Activated naive CD8-positive, alpha-beta T cell treated with anti-CD3 and anti-CD28 coated beads for 36 hours (primary cell): ENCODE measurements at regions not wholly inside any gene's neighbourhood (a gene's known extent, or its start where the extent isn't known, plus 50 kb on each side); places are given as distances from the start of the nearest gene placed in this dataset.

Source experiments
- DNase-seq: peaks from one replicate; pipeline ENCODE4 v3.0.0; 2021
- H3K27ac Mint-ChIP-seq: one replicate; pipeline ENCODE4 v1.8.0; 2022; ENCODE audit warnings: mild to moderate bottlenecking, moderate library complexity, mixed read lengths
- H3K27me3 Mint-ChIP-seq: one replicate; pipeline ENCODE4 v1.8.0; 2022; ENCODE audit warnings: mild to moderate bottlenecking, mixed read lengths
- H3K36me3 Mint-ChIP-seq: one replicate; pipeline ENCODE4 v1.8.0; 2021; ENCODE audit warnings: mild to moderate bottlenecking, mixed read lengths
- H3K4me1 Mint-ChIP-seq: one replicate; pipeline ENCODE4 v1.8.0; 2021; ENCODE audit warnings: mixed read lengths
- H3K4me3 Mint-ChIP-seq: one replicate; pipeline ENCODE4 v1.8.0; 2022; ENCODE audit warnings: mild to moderate bottlenecking, moderate library complexity, mixed read lengths
- H3K9me3 Mint-ChIP-seq: one replicate; pipeline ENCODE4 v1.8.0; 2022; ENCODE audit warnings: mixed read lengths

DNA sequence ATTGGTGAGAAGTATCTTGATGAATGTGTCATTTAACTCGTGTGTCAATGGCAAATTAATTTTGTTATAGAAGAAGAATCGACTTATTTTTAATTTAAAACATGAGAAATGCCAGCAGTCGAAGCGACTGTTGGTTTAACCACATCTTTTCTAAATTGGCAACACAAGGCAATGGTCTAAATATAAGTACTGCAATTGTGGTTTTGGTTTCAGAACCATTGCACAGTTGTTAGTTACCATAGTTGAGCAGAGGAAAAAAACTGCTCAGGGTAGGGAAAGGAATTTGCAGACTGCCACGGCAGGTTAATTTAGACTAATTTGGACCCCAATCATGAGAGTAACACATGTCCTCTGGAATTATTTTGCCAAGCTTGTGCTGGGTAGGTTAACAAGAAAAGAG, 185.6 kb upstream of the RUNX1 start:
- Mint-ChIP-seq H3K27ac (peak overlapping the region; percentile 57), H3K27me3 (no peaks in the 10 kb centered on the region), H3K36me3 (peaks cover 14% of the 10 kb centered on the region), H3K4me3 (no peak overlapping the region), H3K9me3 (peaks cover 17% of the 10 kb centered on the region), H3K4me1 (peaks cover 37% of the 10 kb centered on the region)
- no peak for DNase-seq

DNA sequence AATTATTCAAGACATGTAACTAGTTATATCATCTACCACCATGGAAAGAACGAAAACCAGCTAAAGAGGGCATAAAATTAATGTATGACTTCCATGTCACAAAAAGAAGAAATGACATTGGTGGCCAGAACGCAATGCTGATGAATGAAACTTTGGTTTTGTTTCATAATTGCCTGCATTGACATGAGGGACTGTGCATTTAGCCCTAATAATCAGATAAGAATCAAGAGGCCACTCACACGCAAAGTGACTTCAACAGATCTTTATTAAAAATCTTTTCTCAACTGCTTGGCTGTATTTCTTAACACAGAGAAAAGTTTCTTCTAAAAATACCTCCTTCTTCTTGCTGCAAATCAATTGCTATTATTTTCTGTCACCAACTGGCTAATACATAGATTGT, 184.7 kb upstream of the RUNX1 start:
- H3K36me3 Mint-ChIP-seq = peaks cover 14% of the 10 kb centered on the region
- no peak for DNase-seq
- peaks cover 17% of the 10 kb centered on the region for H3K9me3 Mint-ChIP-seq
- H3K27me3 Mint-ChIP-seq = no peaks in the 10 kb centered on the region
- H3K27ac Mint-ChIP-seq = no peak overlapping the region
- H3K4me1 Mint-ChIP-seq = peaks cover 35% of the 10 kb centered on the region
- no peak overlapping the region for H3K4me3 Mint-ChIP-seq

DNA sequence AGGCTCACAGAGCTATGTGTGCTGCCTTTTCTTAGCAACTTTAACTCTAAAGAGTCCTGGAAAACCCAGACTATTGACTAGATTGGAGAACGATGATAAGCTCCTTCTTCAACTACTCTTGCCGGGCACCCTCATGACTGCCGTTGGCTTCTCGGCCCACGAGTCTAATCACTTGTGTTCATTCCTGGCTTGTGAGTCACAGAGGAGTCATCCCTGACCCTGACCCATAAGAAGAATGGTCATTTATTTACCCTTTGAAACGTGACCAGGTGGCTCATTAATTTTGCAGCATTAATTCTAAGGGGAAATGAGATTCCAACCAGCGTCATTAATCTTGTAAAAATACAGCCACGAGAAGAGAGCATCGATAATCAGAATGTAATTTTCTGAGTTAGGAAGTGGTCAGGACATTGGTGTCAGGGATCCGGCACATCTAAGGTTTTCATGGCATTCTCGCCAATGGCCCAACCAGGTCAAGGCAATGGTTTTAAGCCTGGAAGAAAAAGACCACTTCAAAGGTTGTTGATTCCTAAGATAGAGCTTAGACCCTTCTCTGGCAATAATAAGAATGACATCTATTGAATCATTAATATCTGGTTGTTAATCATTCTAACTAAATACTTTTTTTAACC, 183.6 kb upstream of the RUNX1 start:
- Mint-ChIP-seq H3K4me3 (no peak overlapping the region), H3K9me3 (peaks cover 17% of the 10 kb centered on the region), H3K27me3 (no peaks in the 10 kb centered on the region), H3K36me3 (peaks cover 14% of the 10 kb centered on the region), H3K4me1 (peaks cover 31% of the 10 kb centered on the region), H3K27ac (no peak overlapping the region)
- DNase-seq = no peak

DNA sequence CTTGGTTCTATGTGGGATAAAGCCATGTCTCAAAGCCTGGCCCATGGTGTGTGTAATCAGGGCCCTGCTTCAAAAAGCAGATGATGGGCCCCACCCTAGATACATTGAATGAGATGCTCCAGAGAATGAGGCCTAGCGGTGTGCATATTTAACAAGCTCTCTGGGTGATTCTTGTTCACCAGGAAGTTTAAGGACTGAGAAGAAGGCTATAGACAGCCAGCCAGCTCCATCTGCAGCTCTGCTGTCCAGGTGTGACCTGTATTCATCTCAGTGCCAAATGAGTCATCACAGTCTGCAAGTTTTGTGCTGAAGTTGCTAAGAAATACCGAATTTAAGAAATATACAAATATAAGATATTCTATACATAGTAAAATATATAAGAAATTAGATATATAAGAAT, 182.0 kb upstream of the RUNX1 start:
- DNase-seq = no peak
- Mint-ChIP-seq H3K27ac (no peak overlapping the region), H3K36me3 (peaks cover 5% of the 10 kb centered on the region), H3K4me1 (peaks cover 32% of the 10 kb centered on the region), H3K27me3 (no peaks in the 10 kb centered on the region), H3K9me3 (peaks cover 8% of the 10 kb centered on the region), H3K4me3 (no peak overlapping the region)

DNA sequence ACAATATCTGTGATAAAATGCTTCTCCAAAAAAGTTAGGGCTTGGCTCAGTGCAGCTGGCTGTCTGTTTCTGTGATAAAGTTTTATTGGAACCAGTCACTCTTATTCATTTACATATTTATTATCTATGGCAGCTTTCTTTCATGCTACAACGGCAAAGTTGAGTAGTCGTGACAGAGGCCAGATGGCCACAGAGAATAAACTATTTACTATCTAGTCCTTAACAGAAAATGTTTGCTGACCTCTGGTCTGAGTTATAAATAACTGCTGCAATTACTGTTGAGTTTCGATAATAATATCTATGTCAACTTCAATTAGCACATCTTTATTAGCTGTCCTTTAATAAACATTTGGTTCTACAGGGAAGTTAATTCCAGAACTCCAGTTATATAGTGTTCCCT, 180.2 kb upstream of the RUNX1 start:
- no peaks in the 10 kb centered on the region for H3K36me3 Mint-ChIP-seq
- no peak for DNase-seq
- no peaks in the 10 kb centered on the region for H3K27me3 Mint-ChIP-seq
- peaks cover 22% of the 10 kb centered on the region for H3K4me1 Mint-ChIP-seq
- no peaks in the 10 kb centered on the region for H3K9me3 Mint-ChIP-seq
- H3K4me3 Mint-ChIP-seq = no peak overlapping the region
- H3K27ac Mint-ChIP-seq = no peak overlapping the region

DNA sequence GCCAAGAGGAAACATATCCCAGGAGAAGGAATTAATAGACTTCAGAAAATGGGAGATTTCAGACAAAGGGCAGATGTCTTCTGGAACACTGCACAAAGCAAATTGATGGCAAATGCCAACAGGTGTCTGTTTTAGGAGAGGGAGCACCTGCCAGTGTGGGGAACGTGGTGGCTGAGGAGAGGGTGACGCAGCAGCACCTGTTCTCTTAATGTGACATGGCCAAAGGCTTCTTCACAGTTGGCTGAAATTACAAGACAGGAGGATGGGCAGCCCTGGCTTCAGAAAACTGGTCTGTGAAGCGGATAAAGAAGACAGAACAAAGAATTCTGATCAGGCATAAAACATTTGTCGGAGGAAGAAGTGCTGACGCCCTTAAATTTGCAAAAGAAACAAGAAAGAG, 178.7 kb upstream of the RUNX1 start:
- H3K4me1 Mint-ChIP-seq = peaks cover 27% of the 10 kb centered on the region

DNA sequence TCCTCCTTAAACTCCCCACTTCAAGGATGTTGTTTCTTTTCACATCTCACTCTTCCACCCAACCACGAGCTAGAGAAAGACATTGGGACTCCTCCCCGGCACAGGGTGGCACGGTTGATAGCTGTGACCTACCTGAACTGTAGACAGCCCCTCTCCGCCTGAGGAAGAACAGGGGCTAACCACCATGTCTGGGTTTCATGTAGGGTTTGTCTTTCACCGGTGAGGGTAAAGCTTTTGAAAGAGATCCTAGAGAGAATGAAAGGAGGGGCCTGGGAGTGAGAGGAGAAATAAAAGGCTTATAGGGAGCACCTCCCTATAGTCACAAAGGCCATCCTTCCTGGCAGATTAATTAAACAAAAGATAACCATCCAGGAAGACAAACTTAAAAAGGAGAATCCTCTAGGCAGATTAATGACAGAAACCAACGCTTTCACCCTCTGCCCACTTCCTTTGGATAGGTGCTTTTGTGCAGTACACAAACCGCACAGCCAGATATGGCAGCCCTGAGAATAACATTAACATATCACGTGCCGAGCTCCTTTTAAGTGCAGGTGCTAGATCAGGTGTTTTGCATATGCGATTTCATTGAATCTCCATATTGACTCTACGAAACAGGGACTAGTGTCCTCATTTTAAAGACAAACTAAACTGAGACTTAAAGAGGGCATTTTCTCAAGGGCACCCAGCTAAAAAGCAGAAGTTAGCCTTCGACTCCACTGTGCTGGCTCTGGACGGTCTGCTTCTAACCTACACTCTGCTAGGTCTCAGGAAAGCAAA, 178.1 kb upstream of the RUNX1 start:
- Mint-ChIP-seq H3K36me3 (no peaks in the 10 kb centered on the region), H3K27me3 (no peaks in the 10 kb centered on the region), H3K9me3 (no peaks in the 10 kb centered on the region), H3K4me3 (peak overlapping the region; percentile 38), H3K27ac (peak overlapping the region; percentile 87), H3K4me1 (peaks cover 34% of the 10 kb centered on the region)
- peak; percentile 50 for DNase-seq

More for the DNA sequence above, 178.7 kb upstream of the RUNX1 start:
- Mint-ChIP-seq H3K27ac (peak overlapping the region; percentile 49), H3K36me3 (no peaks in the 10 kb centered on the region), H3K27me3 (no peaks in the 10 kb centered on the region), H3K9me3 (no peaks in the 10 kb centered on the region), H3K4me3 (no peak overlapping the region)
- no peak for DNase-seq

DNA sequence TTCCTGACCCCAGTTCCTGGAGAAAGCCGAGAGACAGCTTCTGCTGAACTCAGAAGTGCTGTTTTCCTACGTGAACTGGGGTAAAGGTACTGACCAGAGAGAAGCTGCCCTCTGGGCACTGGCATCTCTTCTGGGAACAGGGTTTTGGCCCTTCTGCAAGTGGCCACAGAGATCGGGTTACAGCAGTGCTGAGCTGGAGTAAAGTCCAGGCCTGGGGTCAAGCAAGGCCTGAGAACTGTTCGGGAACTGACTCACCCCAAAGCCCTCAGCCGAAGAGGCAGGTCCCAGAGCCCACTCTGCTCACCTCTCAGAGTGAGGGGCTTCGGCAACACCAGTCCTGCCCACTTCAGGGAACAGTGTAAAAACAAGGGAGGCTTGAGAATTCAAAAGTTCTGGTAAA, 177.2 kb upstream of the RUNX1 start:
- H3K27ac Mint-ChIP-seq = peak overlapping the region; percentile 87
- no peak overlapping the region for H3K4me3 Mint-ChIP-seq
- peaks cover 40% of the 10 kb centered on the region for H3K4me1 Mint-ChIP-seq

DNA sequence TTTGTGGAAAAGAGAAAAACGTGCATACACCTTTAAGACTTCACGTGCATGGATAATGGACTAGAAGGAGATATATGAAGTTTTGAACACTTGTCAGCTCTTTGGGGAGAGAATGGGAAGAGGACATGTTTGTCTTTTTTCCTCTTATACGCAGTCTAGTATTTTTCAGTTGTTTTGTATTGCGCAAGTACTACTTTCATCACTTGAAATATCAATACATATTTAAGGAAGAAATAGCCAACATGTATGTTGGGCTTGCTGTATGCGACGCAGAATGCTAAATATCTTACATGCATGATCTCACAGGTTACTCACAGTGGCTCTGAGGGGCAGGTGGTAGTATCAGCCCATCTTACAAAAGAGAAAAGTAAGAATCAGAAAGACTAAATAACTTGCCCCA, 176.5 kb upstream of the RUNX1 start:
- no peak for DNase-seq
- H3K27me3 Mint-ChIP-seq = no peaks in the 10 kb centered on the region
- H3K4me3 Mint-ChIP-seq = no peak overlapping the region
- no peaks in the 10 kb centered on the region for H3K36me3 Mint-ChIP-seq
- H3K4me1 Mint-ChIP-seq = peaks cover 40% of the 10 kb centered on the region
- H3K9me3 Mint-ChIP-seq = no peaks in the 10 kb centered on the region
- no peak overlapping the region for H3K27ac Mint-ChIP-seq

More for the DNA sequence above, 177.2 kb upstream of the RUNX1 start:
- H3K9me3 Mint-ChIP-seq = no peaks in the 10 kb centered on the region
- DNase-seq = no peak
- no peaks in the 10 kb centered on the region for H3K36me3 Mint-ChIP-seq
- H3K27me3 Mint-ChIP-seq = no peaks in the 10 kb centered on the region

DNA sequence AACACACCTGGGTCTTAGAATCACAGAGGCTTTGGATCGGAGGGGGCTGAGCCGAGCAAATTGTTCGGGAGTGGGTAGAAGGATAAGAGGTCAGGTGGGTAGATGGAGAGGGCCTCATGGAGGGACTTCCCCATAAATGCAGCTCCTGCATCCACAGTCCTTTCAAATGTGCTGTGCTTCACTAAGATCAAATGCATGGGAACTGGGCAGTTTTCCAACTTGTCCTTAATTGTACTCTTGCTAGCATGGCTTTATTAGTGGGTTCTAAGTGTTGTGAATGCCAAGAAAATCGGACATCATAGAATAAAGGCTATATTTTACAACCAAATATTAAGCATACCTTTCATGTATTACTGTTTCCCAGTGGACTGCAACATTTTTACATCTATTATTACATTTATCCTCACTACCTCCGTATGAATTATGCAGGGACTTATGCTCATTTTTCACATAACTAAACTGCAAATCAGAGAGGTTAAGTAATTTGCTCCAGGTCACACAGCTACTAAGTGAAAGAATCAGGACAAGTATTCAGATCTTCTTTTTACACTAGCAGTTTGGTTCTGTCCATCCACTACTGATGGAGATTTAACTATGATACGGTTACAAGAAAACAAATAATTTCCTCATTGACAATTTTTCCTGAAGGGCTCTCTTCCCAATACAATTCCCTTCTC, 174.5 kb upstream of the RUNX1 start:
- Mint-ChIP-seq H3K4me3 (no peak overlapping the region), H3K4me1 (peaks cover 40% of the 10 kb centered on the region), H3K27me3 (no peaks in the 10 kb centered on the region), H3K27ac (no peak overlapping the region), H3K36me3 (no peaks in the 10 kb centered on the region), H3K9me3 (no peaks in the 10 kb centered on the region)
- no peak for DNase-seq

DNA sequence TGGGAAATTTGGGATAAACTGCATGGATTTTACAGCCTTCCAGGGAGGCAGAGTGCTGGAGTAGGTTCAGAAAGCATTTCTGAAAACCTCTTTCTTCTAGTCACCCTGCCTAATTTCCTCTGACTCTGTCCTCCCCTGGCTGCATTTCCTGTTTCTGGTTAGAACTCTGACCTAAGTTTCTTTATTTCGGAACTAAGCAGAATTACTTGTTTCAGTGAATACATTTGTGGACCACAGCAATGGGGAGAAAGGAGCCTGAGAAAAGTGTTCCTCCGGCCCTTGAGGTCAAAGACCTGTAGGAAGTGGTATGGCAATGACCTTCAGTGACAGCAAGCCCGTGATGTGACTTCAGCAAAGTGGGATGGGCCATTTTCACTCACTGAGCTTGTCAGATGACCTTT, 173.4 kb upstream of the RUNX1 start:
- Mint-ChIP-seq H3K4me3 (peak overlapping the region; percentile 1), H3K9me3 (no peaks in the 10 kb centered on the region), H3K27ac (peak overlapping the region; percentile 78), H3K36me3 (no peaks in the 10 kb centered on the region), H3K4me1 (peaks cover 42% of the 10 kb centered on the region), H3K27me3 (no peaks in the 10 kb centered on the region)
- peak; percentile 57 for DNase-seq

DNA sequence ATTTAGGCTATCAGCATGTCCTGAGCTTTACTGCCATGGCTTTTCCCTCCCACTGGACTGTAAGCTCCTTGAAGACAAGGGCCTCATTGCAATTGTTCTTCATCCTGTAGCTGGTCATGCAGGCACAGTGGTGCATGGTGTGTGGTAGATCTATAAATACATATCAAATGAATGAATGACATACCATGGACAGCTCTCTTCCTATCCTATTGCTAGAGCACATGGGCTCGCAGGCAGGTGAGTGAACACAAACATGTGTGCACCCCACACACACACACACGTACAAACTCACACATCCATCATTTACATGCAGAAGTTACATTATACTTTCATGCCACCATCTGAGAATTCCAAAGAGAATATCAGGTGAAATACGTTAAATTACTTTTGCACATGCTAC, 172.9 kb upstream of the RUNX1 start:
- H3K4me1 Mint-ChIP-seq = peaks cover 40% of the 10 kb centered on the region
- DNase-seq = no peak
- peak overlapping the region; percentile 78 for H3K27ac Mint-ChIP-seq
- H3K36me3 Mint-ChIP-seq = no peaks in the 10 kb centered on the region
- H3K4me3 Mint-ChIP-seq = no peak overlapping the region
- no peaks in the 10 kb centered on the region for H3K9me3 Mint-ChIP-seq
- H3K27me3 Mint-ChIP-seq = no peaks in the 10 kb centered on the region

DNA sequence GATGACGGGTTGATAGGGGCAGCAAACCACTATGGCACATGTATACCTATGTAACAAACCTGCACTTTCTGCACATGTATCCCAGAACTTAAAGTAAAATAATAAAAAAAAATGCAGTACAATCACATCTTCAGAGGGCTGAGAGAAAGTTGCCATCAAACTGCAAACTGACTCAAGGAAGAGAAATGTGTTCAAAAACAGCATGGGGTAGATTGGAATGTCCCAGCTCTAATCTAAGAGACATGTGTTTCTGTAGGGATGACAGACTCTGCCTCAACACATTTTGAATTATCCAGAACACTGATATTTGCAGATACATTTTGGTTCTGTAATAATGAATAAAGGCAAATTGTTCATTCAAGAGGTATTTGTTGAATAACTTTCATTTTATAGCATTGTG, 171.2 kb upstream of the RUNX1 start:
- H3K9me3 Mint-ChIP-seq = no peaks in the 10 kb centered on the region
- DNase-seq = no peak
- H3K36me3 Mint-ChIP-seq = no peaks in the 10 kb centered on the region
- H3K27ac Mint-ChIP-seq = no peak overlapping the region
- H3K4me3 Mint-ChIP-seq = no peak overlapping the region
- peaks cover 34% of the 10 kb centered on the region for H3K4me1 Mint-ChIP-seq
- no peaks in the 10 kb centered on the region for H3K27me3 Mint-ChIP-seq

DNA sequence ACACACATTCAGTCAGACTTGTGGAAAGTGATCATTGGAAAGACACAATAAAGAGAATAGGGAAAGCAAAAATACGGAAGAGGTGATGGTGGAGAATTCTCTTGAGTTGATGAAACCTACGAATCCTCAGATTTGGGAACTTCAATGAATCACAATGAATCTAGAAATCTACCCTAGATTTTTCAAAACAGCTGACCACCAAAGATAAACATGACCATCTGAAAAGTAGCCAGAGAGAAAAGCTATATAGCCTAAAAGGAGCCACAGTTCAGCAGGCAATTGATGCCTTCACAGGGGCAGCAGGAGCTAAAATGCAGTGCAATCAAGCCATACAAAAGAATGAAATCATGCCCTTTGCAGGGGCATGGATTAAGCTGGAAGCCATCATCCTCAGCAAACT, 170.6 kb upstream of the RUNX1 start:
- H3K36me3 Mint-ChIP-seq = no peaks in the 10 kb centered on the region
- H3K27me3 Mint-ChIP-seq = no peaks in the 10 kb centered on the region
- H3K4me3 Mint-ChIP-seq = no peak overlapping the region
- no peak overlapping the region for H3K27ac Mint-ChIP-seq
- no peaks in the 10 kb centered on the region for H3K9me3 Mint-ChIP-seq
- DNase-seq = no peak
- H3K4me1 Mint-ChIP-seq = peaks cover 34% of the 10 kb centered on the region

DNA sequence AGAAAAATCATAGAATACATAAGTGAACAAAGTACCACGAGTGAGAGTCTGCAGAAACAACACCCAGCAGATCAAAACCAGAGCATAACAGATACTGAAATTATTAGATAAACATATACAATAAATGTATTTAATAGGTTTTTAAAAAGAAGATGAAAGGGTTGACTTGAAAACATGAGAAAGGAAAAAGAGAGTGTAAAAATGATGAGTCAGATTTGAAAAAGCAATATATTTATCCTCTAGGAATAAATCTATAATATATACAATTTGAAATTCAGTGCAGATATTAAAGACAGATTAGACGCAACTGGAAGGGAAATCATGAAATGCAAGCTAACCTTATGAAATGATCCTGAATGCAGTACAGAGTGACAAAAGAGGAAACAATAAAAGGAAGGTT, 170.2 kb upstream of the RUNX1 start:
- Mint-ChIP-seq H3K36me3 (no peaks in the 10 kb centered on the region), H3K4me3 (no peak overlapping the region), H3K27me3 (no peaks in the 10 kb centered on the region), H3K4me1 (peaks cover 34% of the 10 kb centered on the region), H3K9me3 (no peaks in the 10 kb centered on the region), H3K27ac (no peak overlapping the region)
- no peak for DNase-seq
